ENCODE measurements at regions not wholly inside any gene's neighbourhood (a gene's known extent, or its start where the extent isn't known, plus 50 kb on each side); places are given as distances from the start of the nearest gene placed in this dataset.

- H3K27me3 ChIP-seq, result no peaks in the 10 kb centered on the region
- no peak overlapping the region for H3K27ac ChIP-seq
- ATAC-seq, result no peak
- H3K9me3 ChIP-seq, result no peaks in the 10 kb centered on the region
- no peak overlapping the region for H3K4me3 ChIP-seq
- no peak for TF ChIP-seq POLR2A (IDR thresholded peaks at IDR 0.05)
- no peaks in the 10 kb centered on the region for H3K4me1 ChIP-seq
- 53 to 57% methylated on average over 1 of the region's 1 CpG for WGBS, 2 donors (ENCODE audit: low coverage in 1 of 2)
- H3K36me3 ChIP-seq, result no peaks in the 10 kb centered on the region
Measured at GRCh38 chr2:15687243-15687642, 95.6 kb downstream of the DDX1 start.

DNA sequence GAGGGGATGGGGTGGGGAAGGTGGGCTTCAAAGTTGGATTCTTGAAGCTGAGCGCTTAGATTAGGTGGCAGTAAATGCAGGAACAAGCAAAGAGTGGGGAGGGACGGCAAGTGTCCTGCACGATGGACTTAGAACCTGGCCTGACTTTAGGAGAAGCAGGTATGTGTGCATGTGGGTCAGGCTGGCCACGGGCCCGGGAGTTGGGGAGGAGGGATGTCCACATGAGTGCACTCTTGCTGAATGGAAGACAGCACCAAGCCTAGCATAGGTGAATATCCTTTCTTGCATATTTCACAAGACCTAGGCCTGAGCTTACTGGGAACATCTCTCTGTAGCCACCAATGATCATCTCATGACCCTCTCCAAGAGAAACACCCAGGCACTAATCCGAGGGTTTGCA is 96.1 kb downstream of the DDX1 start:
- Histone ChIP-seq H3K9me3 (no peaks in the 10 kb centered on the region), H3K27me3 (no peaks in the 10 kb centered on the region), H3K4me3 (no peak overlapping the region), H3K27ac (no peak overlapping the region), H3K36me3 (no peaks in the 10 kb centered on the region), H3K4me1 (no peaks in the 10 kb centered on the region)
- TF ChIP-seq POLR2A (IDR thresholded peaks at IDR 0.05), result no peak
- no peak for TF ChIP-seq POLR2AphosphoS5 (IDR thresholded peaks at IDR 0.05)
- no peak for TF ChIP-seq CTCF (IDR thresholded peaks at IDR 0.05)
- TF ChIP-seq EP300 (IDR thresholded peaks at IDR 0.05), result no peak
- ATAC-seq, result no peak
- 75 to 97% methylated on average over 5 of the region's 6 CpGs for WGBS, 2 donors (ENCODE audit: low coverage in 1 of 2)

DNA sequence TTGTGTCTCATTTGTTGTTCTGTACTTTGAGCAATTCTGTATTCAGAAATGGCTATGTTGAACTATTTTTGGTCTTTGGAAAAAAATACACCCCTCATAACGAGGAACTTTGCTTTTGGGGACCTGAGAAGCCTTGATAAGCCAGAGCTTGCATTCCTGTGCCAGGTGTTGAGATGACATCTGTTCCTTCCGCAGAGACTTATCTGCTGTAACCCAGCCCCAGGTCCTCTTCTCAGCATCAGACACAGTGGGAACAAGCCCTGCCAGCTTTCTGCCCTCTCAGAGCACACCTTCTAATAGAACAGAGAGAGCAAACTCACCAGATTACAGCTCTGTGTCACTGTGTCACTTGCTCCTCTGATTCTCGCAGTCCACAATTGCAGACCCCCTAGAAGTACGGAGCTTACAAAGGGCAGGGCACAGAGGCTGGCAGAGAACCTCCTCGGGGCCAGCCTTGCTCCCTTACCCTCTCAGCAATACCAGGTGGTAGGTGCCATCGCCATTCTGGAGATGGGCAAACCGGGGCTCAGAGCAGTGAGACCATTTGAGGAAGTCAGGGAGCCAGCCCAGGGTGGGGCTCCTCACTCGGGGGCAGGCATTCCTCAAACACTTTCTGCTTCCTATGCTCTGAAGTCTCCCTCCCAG is 97.4 kb downstream of the DDX1 start:
- Histone ChIP-seq H3K4me1 (no peaks in the 10 kb centered on the region), H3K9me3 (no peaks in the 10 kb centered on the region), H3K27ac (no peak overlapping the region), H3K36me3 (no peaks in the 10 kb centered on the region), H3K27me3 (no peaks in the 10 kb centered on the region), H3K4me3 (no peak overlapping the region)
- no peak for ATAC-seq
- 66 to 90% methylated on average over 3 to 4 of the region's 8 CpGs for WGBS, 2 donors (ENCODE audit: low coverage in 1 of 2)
- no peak for TF ChIP-seq EP300 (IDR thresholded peaks at IDR 0.05)
- TF ChIP-seq POLR2AphosphoS5 (IDR thresholded peaks at IDR 0.05), result no peak
- TF ChIP-seq CTCF (IDR thresholded peaks at IDR 0.05), result no peak
- no peak for TF ChIP-seq POLR2A (IDR thresholded peaks at IDR 0.05)

DNA sequence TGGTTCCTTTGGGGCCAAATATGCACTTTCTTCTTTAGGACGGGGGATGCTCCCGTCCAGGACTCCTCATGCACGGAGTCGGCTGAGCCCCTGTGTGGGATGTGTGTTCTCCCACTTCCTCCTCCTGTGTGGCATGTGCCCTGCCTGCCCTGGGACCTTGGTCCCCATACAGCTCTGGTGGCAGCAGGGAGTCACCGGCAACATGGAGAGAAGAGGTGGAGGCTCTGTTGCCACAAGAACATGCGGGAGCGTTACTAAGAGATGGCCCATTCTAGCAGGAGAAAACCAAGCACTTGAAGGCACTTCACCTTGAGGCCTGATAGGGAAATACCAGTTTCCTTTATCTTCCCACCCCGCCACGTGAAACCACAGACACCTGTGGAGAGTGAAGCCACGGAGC is 98.0 kb downstream of the DDX1 start:
- TF ChIP-seq POLR2AphosphoS5 (IDR thresholded peaks at IDR 0.05) (no peak), EP300 (IDR thresholded peaks at IDR 0.05) (no peak), CTCF (IDR thresholded peaks at IDR 0.05) (no peak), POLR2A (IDR thresholded peaks at IDR 0.05) (no peak)
- WGBS, 2 donors (ENCODE audit: low coverage in 1 of 2), result 92% methylated on average over 2 of the region's 10 CpGs; no CpG with 5 or more reads in 1 of the 2 donors
- H3K4me1 ChIP-seq, result no peaks in the 10 kb centered on the region

GRCh38 chr2:15691586-15692310 is 100.1 kb downstream of the DDX1 start:
- Histone ChIP-seq H3K9me3 (no peaks in the 10 kb centered on the region), H3K36me3 (no peaks in the 10 kb centered on the region), H3K4me1 (no peaks in the 10 kb centered on the region), H3K27me3 (no peaks in the 10 kb centered on the region), H3K27ac (no peak overlapping the region), H3K4me3 (no peak overlapping the region)
- 76 to 100% methylated on average over 1 to 8 of the region's 12 CpGs for WGBS, 2 donors (ENCODE audit: low coverage in 1 of 2)
- peak; percentile 14 for ATAC-seq
- TF ChIP-seq POLR2A (IDR thresholded peaks at IDR 0.05) (no peak), CTCF (IDR thresholded peaks at IDR 0.05) (no peak), EP300 (IDR thresholded peaks at IDR 0.05) (no peak), POLR2AphosphoS5 (IDR thresholded peaks at IDR 0.05) (no peak)

More for the DNA sequence above, 98.0 kb downstream of the DDX1 start:
- Histone ChIP-seq H3K36me3 (no peaks in the 10 kb centered on the region), H3K27me3 (no peaks in the 10 kb centered on the region), H3K9me3 (no peaks in the 10 kb centered on the region), H3K4me3 (no peak overlapping the region), H3K27ac (no peak overlapping the region)
- ATAC-seq, result no peak
